Nephron (organoid): ENCODE measurements at regions not wholly inside any gene's neighbourhood (a gene's known extent, or its start where the extent isn't known, plus 50 kb on each side); places are given as distances from the start of the nearest gene placed in this dataset.

Source experiments
- H3K27ac Mint-ChIP-seq, 3 experiments: 2 replicates each; pipeline ENCODE4 v1.8.0; 2020; ENCODE audit warnings: mixed read lengths in 3 of 3, mild to moderate bottlenecking in 2 of 3, moderate library complexity in 1 of 3
- H3K27me3 Mint-ChIP-seq: 2 replicates; pipeline ENCODE4 v1.8.0; 2021; ENCODE audit warnings: low read depth, mild to moderate bottlenecking, moderate library complexity, mixed read lengths
- H3K36me3 Mint-ChIP-seq: 2 replicates; pipeline ENCODE4 v1.8.0; 2020; ENCODE audit warnings: low read depth, mixed read lengths
- H3K4me1 Mint-ChIP-seq: 2 replicates; pipeline ENCODE4 v1.8.0; 2020; ENCODE audit warnings: mixed read lengths
- H3K4me3 Mint-ChIP-seq, 3 experiments: 2 replicates each; pipeline ENCODE4 v1.8.0; 2020; ENCODE audit warnings: mild to moderate bottlenecking in 3 of 3, mixed read lengths in 3 of 3, moderate library complexity in 2 of 3
- H3K9me3 Mint-ChIP-seq: 2 replicates; pipeline ENCODE4 v1.8.0; 2020; ENCODE audit warnings: mixed read lengths
- CTCF ChIP-seq, 3 experiments: fragments of 200-600 bp; sonication (generic); IDR thresholded peaks; one replicate each; pipeline ENCODE4 v1.5.0; 2021; ENCODE audit warnings: antibody characterized with exemption in 3 of 3; ENCODE audit not compliant: unreplicated experiment in 3 of 3

- no peaks in the 10 kb centered on the region for H3K27me3 Mint-ChIP-seq
- no peak overlapping the region for H3K4me3 Mint-ChIP-seq
- H3K27ac Mint-ChIP-seq = no peak overlapping the region
- H3K4me1 Mint-ChIP-seq = no peaks in the 10 kb centered on the region
- no peaks in the 10 kb centered on the region for H3K9me3 Mint-ChIP-seq
- H3K36me3 Mint-ChIP-seq = no peaks in the 10 kb centered on the region
- no peak for TF ChIP-seq CTCF (IDR thresholded peaks at IDR 0.05; ENCODE audit: unreplicated experiment in 3 of 3)
Observed at GRCh38 chr5:163248333-163248732, 189.1 kb upstream of the CCNG1 start.

GRCh38 chr5:163248871-163249270, 188.5 kb upstream of the CCNG1 start:
- no peaks in the 10 kb centered on the region for H3K27me3 Mint-ChIP-seq
- TF ChIP-seq CTCF (IDR thresholded peaks at IDR 0.05; ENCODE audit: unreplicated experiment in 3 of 3) = no peak
- no peak overlapping the region for H3K27ac Mint-ChIP-seq
- H3K36me3 Mint-ChIP-seq = no peaks in the 10 kb centered on the region
- H3K4me3 Mint-ChIP-seq = no peak overlapping the region
- H3K9me3 Mint-ChIP-seq = no peaks in the 10 kb centered on the region
- no peaks in the 10 kb centered on the region for H3K4me1 Mint-ChIP-seq

- Mint-ChIP-seq H3K36me3 (no peaks in the 10 kb centered on the region), H3K27me3 (no peaks in the 10 kb centered on the region)
- no peak for TF ChIP-seq CTCF (IDR thresholded peaks at IDR 0.05; ENCODE audit: unreplicated experiment in 3 of 3)
Observed at GRCh38 chr5:163252950-163253349, 184.4 kb upstream of the CCNG1 start.

GRCh38 chr5:163259495-163259894, 177.9 kb upstream of the CCNG1 start:
- Mint-ChIP-seq H3K36me3 (no peaks in the 10 kb centered on the region), H3K4me3 (no peak overlapping the region)

More at GRCh38 chr5:163252950-163253349, 184.4 kb upstream of the CCNG1 start:
- Mint-ChIP-seq H3K9me3 (no peaks in the 10 kb centered on the region), H3K4me3 (no peak overlapping the region), H3K27ac (no peak overlapping the region), H3K4me1 (no peaks in the 10 kb centered on the region)

GRCh38 chr5:163260471-163260870, 176.9 kb upstream of the CCNG1 start:
- Mint-ChIP-seq H3K27me3 (no peaks in the 10 kb centered on the region), H3K27ac (no peak overlapping the region), H3K9me3 (no peaks in the 10 kb centered on the region), H3K4me1 (no peaks in the 10 kb centered on the region), H3K4me3 (no peak overlapping the region), H3K36me3 (no peaks in the 10 kb centered on the region)
- no peak for TF ChIP-seq CTCF (IDR thresholded peaks at IDR 0.05; ENCODE audit: unreplicated experiment in 3 of 3)

More at GRCh38 chr5:163259495-163259894, 177.9 kb upstream of the CCNG1 start:
- Mint-ChIP-seq H3K27ac (no peak overlapping the region), H3K9me3 (no peaks in the 10 kb centered on the region), H3K27me3 (no peaks in the 10 kb centered on the region), H3K4me1 (no peaks in the 10 kb centered on the region)
- TF ChIP-seq CTCF (IDR thresholded peaks at IDR 0.05; ENCODE audit: unreplicated experiment in 3 of 3) = no peak

GRCh38 chr5:163260961-163261360, 176.4 kb upstream of the CCNG1 start:
- no peak for TF ChIP-seq CTCF (IDR thresholded peaks at IDR 0.05; ENCODE audit: unreplicated experiment in 3 of 3)
- Mint-ChIP-seq H3K27ac (no peak overlapping the region), H3K4me1 (no peaks in the 10 kb centered on the region), H3K9me3 (no peaks in the 10 kb centered on the region), H3K36me3 (no peaks in the 10 kb centered on the region), H3K4me3 (no peak overlapping the region), H3K27me3 (no peaks in the 10 kb centered on the region)
